Embryonic facial prominence (tissue), 1 donor: ENCODE measurements at regions not wholly inside any gene's neighbourhood (a gene's known extent, or its start where the extent isn't known, plus 50 kb on each side); places are given as distances from the start of the nearest gene placed in this dataset.

Source experiments
- DNase-seq: peaks from one replicate; pipeline ENCODE4 v3.0.0-alpha.2; 2016; ENCODE audit errors: extremely low spot score

DNA sequence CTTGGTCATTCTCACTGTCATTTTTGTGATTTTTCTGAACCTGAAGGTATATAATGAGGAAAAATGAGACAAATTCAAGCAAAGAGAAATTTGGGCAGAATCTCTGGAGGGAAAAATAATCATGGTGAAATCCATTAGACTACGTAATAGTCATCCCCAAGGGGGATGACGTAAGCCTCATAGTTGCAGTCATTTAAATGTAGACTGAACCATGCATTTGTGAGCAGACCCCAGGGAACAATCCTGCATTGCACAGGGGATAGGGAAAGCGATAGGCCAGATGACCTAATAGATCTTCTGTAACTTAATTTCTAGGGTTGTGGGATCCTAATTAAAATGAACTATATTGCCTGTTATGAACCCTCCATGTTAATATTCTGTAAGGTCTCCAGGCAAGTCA, 167.4 kb upstream of the C1orf21 start:
- DNase-seq = no peak

- no peak for DNase-seq
Observed at GRCh38 chr1:184219883-184220282, 166.9 kb upstream of the C1orf21 start.

DNA sequence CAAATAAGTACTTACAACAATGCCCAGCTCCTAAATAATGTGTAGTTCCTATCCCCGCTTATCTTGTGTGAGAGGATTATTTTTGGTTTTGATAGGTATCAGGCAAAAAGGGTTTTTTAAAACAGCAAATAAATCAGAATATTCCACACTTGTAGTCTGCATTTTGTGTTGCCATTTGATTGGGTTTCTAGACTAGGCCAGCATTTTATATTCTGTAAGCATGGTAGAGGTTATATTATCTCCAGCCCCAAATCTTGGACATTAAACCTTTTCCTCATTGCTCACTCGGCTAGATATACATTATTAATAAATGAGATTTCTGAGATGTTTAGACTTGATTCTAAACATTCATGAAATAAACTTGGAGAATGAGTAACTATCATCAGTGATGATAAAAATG, 165.7 kb upstream of the C1orf21 start:
- DNase-seq = no peak

GRCh38 chr1:184222652-184223052, 164.2 kb upstream of the C1orf21 start:
- DNase-seq = no peak

DNA sequence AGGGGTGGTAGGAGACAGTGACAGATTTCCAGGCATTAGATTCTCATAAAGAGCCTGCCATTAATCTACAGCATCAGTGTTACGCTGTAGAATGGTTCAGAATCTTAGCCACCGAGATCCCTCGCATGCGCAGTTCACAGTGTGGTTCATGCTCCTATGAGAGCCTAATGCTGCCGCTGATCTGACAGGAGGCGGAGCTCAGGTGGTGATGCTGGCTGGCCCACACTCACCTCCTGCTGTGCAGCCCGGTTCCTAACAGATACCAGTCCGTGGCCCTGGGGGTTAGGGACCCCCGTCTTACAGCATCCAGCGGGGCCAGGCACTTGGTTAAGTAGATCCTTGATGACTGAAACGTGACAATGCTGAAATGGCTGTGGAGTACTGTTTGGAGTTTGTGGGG, 163.6 kb upstream of the C1orf21 start:
- no peak for DNase-seq

- DNase-seq = no peak
Observed at GRCh38 chr1:184225283-184226099, 161.3 kb upstream of the C1orf21 start.

GRCh38 chr1:184226100-184226487, 160.7 kb upstream of the C1orf21 start:
- no peak for DNase-seq

GRCh38 chr1:184228558-184228957, 158.3 kb upstream of the C1orf21 start:
- DNase-seq = no peak

- no peak for DNase-seq
Observed at GRCh38 chr1:184237588-184237987, 149.2 kb upstream of the C1orf21 start.

GRCh38 chr1:184241446-184241845, 145.4 kb upstream of the C1orf21 start:
- no peak for DNase-seq

DNA sequence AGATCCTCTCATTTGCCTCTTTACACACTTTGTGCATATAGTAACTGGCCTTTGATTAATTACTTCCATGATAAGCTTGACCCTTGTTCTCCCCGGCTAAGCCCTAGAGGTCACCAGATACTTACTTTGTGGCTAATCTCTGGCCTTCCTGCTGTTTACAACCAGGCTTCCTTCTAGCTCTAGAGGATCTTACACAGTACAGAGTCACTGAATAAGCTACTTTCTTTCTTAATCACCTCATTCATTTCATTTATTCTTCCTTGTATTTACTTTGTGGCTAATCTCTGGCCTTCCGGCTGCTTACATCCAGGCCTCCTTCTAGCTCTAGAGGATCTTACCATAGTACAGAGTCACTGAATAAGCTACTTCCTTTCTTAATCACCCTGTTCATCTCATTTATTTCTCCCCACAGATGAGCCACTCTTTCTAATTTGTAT, 144.3 kb upstream of the C1orf21 start:
- DNase-seq = no peak

- no peak for DNase-seq
Observed at GRCh38 chr1:184244962-184245361, 141.9 kb upstream of the C1orf21 start.

DNA sequence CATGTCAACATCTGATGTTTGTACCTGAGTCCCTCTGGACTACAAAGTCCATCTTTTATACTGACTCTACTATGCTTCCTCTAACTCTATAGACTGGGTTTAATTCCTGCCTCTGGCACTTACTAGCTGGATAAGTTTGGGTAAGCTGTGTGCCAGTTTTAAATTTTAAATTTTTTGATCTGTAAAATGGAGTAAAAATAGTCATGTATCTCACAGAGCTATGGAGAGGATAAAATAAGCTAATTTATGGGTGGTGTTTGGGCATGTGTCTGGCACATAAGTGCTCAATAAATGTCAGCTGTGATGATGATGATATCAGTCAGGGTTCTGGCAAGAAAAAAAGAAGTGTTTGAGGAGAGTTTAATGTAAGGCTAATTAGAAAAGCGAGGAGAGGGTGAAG, 139.2 kb upstream of the C1orf21 start:
- DNase-seq = no peak

GRCh38 chr1:184253921-184254320, 132.9 kb upstream of the C1orf21 start:
- DNase-seq = no peak

GRCh38 chr1:184254849-184255248, 132.0 kb upstream of the C1orf21 start:
- DNase-seq = no peak

- DNase-seq = no peak
Observed at GRCh38 chr1:184255560-184255959, 131.3 kb upstream of the C1orf21 start.

DNA sequence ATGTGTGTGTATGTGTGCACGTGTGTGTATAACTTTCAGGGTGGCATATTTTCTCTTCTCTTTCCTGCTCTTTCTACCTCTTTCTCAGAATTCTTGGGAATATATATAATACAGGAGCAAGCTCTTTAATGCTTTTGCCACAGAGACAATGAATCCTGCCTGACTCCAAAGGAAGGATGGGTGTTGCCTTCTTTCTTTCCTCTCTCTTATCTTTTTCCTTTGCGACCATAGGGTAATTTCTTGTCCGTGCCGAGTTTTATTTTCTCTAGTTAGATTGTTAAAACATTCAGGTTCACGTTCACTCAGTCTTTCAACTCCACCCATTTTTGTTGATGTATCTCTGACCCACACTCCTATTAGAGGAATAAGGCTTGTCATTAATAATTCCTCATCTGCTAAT, 129.0 kb upstream of the C1orf21 start:
- no peak for DNase-seq

DNA sequence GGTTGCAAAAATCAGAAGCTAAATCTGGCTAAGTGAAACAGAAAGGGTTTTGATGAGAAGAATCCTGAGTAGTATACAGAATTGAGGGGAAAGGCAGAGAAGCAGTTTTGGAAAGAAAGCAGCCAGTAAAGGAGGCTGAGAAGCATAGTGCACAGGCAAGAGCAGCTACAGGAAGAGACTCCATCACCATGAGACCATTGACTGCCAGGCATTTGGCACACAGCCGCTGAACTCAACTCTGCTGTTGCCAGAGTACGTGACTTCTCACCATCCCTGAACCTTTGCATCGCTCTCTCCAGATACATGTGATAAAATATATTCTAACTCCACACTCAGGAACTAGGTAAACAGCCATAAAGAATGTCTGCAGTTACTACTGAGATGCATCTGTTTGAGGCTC, 128.3 kb upstream of the C1orf21 start:
- no peak for DNase-seq

DNA sequence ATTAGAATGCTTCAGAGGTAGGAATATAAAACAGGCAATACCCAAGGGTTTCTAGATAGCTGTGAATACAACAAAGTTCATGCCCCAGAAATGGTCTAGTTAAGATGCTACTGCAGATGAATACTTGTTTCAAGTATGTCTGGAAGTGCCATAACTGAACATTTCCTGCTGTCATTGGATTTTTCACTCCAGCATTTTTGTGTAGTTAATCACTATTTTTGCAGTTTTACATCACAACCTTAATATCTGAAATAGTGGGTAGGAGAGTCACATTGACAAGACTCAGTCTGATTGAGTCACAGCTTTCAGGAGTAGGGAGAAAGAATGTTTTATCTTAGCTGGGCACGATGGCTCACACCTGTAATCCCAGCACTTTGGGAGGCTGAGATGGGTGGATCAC, 126.4 kb upstream of the C1orf21 start:
- DNase-seq = no peak

DNA sequence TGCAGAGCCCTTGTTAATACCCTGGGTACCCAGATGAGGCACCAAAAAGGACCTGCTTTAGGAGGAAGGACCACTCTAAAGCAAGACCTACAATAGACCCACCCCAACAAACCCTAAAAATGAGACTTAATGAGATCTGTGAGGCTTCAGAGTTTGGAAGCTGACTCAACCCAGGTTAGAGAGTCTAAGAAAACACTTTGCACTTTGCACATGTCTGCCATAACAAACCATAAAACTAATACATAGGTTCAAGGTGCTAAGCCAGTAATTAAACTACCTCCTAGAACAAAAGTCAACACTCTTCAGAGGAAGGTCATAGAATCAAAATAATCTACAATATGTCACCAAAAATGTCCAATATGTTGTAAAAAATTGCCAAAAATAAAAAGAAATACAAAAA, 124.7 kb upstream of the C1orf21 start:
- DNase-seq = no peak

- no peak for DNase-seq
Observed at GRCh38 chr1:184267747-184268146, 119.1 kb upstream of the C1orf21 start.

GRCh38 chr1:184270556-184270955, 116.3 kb upstream of the C1orf21 start:
- DNase-seq = no peak

DNA sequence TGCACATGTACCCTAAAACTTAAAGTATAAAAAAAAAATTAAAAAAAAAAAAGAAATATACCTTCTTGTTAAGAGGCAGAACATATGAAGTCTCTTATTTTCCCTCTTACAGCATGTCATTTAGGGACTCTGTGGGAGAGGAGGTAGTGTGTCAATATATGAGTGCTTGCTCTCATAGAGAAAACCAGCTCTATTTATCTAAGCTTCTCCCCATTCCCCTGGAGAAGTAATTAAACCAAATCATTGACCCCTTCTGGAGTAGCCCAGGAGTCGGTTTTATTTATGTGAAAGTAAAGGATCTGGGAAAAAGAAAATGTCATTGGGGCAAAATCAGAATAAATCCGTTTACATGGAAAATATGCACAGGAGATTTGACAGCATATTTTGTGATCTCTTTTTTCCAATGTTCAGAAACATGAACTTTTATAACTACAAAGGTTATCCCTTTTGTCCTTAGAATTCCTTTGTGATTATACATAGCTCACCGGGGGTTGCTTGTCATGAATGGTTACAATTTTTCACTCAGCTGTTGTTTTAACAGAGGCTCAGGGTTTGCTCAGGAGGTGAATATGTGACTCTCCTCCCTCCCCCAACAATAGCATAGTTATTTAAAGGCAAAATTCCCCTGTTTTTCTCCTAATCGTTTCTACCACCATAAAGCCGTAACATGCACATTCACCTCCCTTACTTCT, 114.5 kb upstream of the C1orf21 start:
- DNase-seq = no peak
